ENCODE measurements at regions not wholly inside any gene's neighbourhood (a gene's known extent, or its start where the extent isn't known, plus 50 kb on each side); places are given as distances from the start of the nearest gene placed in this dataset.

GRCh38 chr13:44812818-44813217 lies 176.5 kb downstream of the NUFIP1 start:
- no peak for TF ChIP-seq EZH2 (IDR thresholded peaks at IDR 0.05; ENCODE audit: borderline replicate concordance, low read length)
- no peak for TF ChIP-seq CTCF (IDR thresholded peaks at IDR 0.05; ENCODE audit: low read length)

Data from OCI-LY1 (cell line).